ENCODE measurements at regions not wholly inside any gene's neighbourhood (a gene's known extent, or its start where the extent isn't known, plus 50 kb on each side); places are given as distances from the start of the nearest gene placed in this dataset.
"Not testable (repeated sequence)": the region's sequence is repeated elsewhere in the genome, so short reads cannot be mapped to it uniquely, and the experiment has no call there.

- H3K4me3 ChIP-seq, result no peak overlapping the region
- H3K27me3 ChIP-seq (replicated peaks; ENCODE audit: insufficient read depth), result no peaks in the 10 kb centered on the region
- no peak overlapping the region for H3K27ac ChIP-seq
- no peak for ATAC-seq (ENCODE audit: insufficient number of reproducible peaks, low FRiP score, low read depth)
- no peak for DNase-seq (ENCODE audit: low spot score)
- TF ChIP-seq CTCF (IDR thresholded peaks at IDR 0.05), result no peak
- no peaks in the 10 kb centered on the region for H3K36me3 ChIP-seq
- peaks cover 6 to 10% of the 10 kb centered on the region in 2 donors for H3K4me1 ChIP-seq (ENCODE audit: control insufficient read depth in 1 of 2, low read depth in 2 of 2)
- H3K9me3 ChIP-seq, result no peaks in the 10 kb centered on the region
Measured at GRCh38 chr7:116363637-116364432, 135.7 kb upstream of the CAV2 start.

GRCh38 chr7:116364469-116364868, 135.1 kb upstream of the CAV2 start:
- DNase-seq (ENCODE audit: low spot score), result no peak
- no peaks in the 10 kb centered on the region for H3K9me3 ChIP-seq
- H3K27ac ChIP-seq, result no peak overlapping the region
- no peak overlapping the region for H3K4me3 ChIP-seq
- no peaks in the 10 kb centered on the region for H3K27me3 ChIP-seq (replicated peaks; ENCODE audit: insufficient read depth)
- peaks cover 6 to 10% of the 10 kb centered on the region in 2 donors for H3K4me1 ChIP-seq (ENCODE audit: control insufficient read depth in 1 of 2, low read depth in 2 of 2)
- H3K36me3 ChIP-seq, result no peaks in the 10 kb centered on the region
- no peak for ATAC-seq (ENCODE audit: insufficient number of reproducible peaks, low FRiP score, low read depth)
- TF ChIP-seq CTCF (IDR thresholded peaks at IDR 0.05), result no peak

- TF ChIP-seq CTCF (IDR thresholded peaks at IDR 0.05), result no peak
- no peaks in the 10 kb centered on the region for H3K36me3 ChIP-seq
- no peak overlapping the region for H3K4me3 ChIP-seq
- no peak overlapping the region for H3K27ac ChIP-seq
- H3K27me3 ChIP-seq (replicated peaks; ENCODE audit: insufficient read depth), result no peaks in the 10 kb centered on the region
- H3K9me3 ChIP-seq, result no peaks in the 10 kb centered on the region
- DNase-seq (ENCODE audit: low spot score) (no peak), ATAC-seq (ENCODE audit: insufficient number of reproducible peaks, low FRiP score, low read depth) (no peak)
- H3K4me1 ChIP-seq (ENCODE audit: control insufficient read depth in 1 of 2, low read depth in 2 of 2), result peaks cover 6 to 10% of the 10 kb centered on the region in 2 donors
Measured at GRCh38 chr7:116365797-116366196, 133.7 kb upstream of the CAV2 start.

- H3K4me3 ChIP-seq, result no peak overlapping the region
- ATAC-seq (ENCODE audit: insufficient number of reproducible peaks, low FRiP score, low read depth) (no peak), DNase-seq (ENCODE audit: low spot score) (no peak)
- peaks cover 5 to 6% of the 10 kb centered on the region in 2 donors for H3K4me1 ChIP-seq (ENCODE audit: control insufficient read depth in 1 of 2, low read depth in 2 of 2)
- no peak for TF ChIP-seq CTCF (IDR thresholded peaks at IDR 0.05)
- H3K27ac ChIP-seq, result no peak overlapping the region
- H3K27me3 ChIP-seq (replicated peaks; ENCODE audit: insufficient read depth), result no peaks in the 10 kb centered on the region
- no peaks in the 10 kb centered on the region for H3K36me3 ChIP-seq
- no peaks in the 10 kb centered on the region for H3K9me3 ChIP-seq
Measured at GRCh38 chr7:116367171-116367813, 132.2 kb upstream of the CAV2 start.

GRCh38 chr7:116368965-116369364, 130.6 kb upstream of the CAV2 start:
- no peak for TF ChIP-seq CTCF (IDR thresholded peaks at IDR 0.05)
- no peaks in the 10 kb centered on the region for H3K27me3 ChIP-seq (replicated peaks; ENCODE audit: insufficient read depth)
- no peak overlapping the region for H3K27ac ChIP-seq
- no peaks in the 10 kb centered on the region for H3K9me3 ChIP-seq
- DNase-seq (ENCODE audit: low spot score), result no peak
- ATAC-seq (ENCODE audit: insufficient number of reproducible peaks, low FRiP score, low read depth), result no peak
- no peak overlapping the region for H3K4me3 ChIP-seq
- H3K36me3 ChIP-seq, result no peaks in the 10 kb centered on the region
- H3K4me1 ChIP-seq (ENCODE audit: control insufficient read depth in 1 of 2, low read depth in 2 of 2), result no peaks in the 10 kb centered on the region

GRCh38 chr7:116371536-116371935, 128.0 kb upstream of the CAV2 start:
- DNase-seq (ENCODE audit: low spot score); H3K9me3 ChIP-seq; H3K4me3 ChIP-seq; H3K4me1 ChIP-seq (ENCODE audit: control insufficient read depth in 1 of 2, low read depth in 2 of 2); ATAC-seq (ENCODE audit: insufficient number of reproducible peaks, low FRiP score, low read depth); H3K27me3 ChIP-seq (replicated peaks; ENCODE audit: insufficient read depth); H3K36me3 ChIP-seq; H3K27ac ChIP-seq: not testable (repeated sequence)

- not testable (repeated sequence) for H3K9me3 ChIP-seq; ATAC-seq (ENCODE audit: insufficient number of reproducible peaks, low FRiP score, low read depth); H3K27ac ChIP-seq; H3K27me3 ChIP-seq (replicated peaks; ENCODE audit: insufficient read depth); H3K4me3 ChIP-seq; H3K36me3 ChIP-seq; H3K4me1 ChIP-seq (ENCODE audit: control insufficient read depth in 1 of 2, low read depth in 2 of 2); DNase-seq (ENCODE audit: low spot score)
Measured at GRCh38 chr7:116373229-116373628, 126.3 kb upstream of the CAV2 start.
